ENCODE measurements at regions not wholly inside any gene's neighbourhood (a gene's known extent, or its start where the extent isn't known, plus 50 kb on each side); places are given as distances from the start of the nearest gene placed in this dataset.

DNA sequence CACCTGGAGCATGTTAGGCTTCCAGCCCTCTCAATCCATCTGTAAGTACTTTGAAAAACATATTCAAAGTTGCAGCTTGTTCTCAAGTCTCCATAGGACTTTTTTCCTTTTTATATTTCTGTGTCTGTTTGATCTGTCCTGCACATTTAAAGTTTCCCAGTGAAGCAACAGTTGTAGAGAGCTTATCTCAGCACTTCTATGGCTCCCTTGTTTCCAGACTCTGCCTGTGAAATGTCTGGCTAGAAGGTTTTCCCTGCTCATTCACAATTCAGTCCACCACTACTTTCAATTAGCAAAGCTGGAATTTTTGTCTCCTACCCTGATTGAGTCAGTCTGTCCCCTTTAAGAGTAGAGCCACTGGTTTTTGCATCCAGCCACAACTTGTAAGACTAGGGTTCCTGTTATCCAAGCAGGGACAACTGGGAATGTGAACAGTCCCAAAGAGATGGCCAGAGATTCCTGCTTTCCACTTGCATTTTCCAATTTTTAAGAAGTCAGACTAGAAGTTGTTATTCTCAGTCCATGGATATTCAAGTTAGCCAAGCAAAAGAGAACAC lies 116.1 kb downstream of the GASK1B start:
- TF ChIP-seq, protein P1, sequence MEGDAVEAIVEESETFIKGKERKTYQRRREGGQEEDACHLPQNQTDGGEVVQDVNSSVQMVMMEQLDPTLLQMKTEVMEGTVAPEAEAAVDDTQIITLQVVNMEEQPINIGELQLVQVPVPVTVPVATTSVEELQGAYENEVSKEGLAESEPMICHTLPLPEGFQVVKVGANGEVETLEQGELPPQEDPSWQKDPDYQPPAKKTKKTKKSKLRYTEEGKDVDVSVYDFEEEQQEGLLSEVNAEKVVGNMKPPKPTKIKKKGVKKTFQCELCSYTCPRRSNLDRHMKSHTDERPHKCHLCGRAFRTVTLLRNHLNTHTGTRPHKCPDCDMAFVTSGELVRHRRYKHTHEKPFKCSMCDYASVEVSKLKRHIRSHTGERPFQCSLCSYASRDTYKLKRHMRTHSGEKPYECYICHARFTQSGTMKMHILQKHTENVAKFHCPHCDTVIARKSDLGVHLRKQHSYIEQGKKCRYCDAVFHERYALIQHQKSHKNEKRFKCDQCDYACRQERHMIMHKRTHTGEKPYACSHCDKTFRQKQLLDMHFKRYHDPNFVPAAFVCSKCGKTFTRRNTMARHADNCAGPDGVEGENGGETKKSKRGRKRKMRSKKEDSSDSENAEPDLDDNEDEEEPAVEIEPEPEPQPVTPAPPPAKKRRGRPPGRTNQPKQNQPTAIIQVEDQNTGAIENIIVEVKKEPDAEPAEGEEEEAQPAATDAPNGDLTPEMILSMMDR (conservative IDR thresholded peaks at IDR 0.05; ENCODE audit: low read depth in 2 of 2): no peak
- TF ChIP-seq CREB1 (CRISPR knock-in tag; IDR thresholded peaks at IDR 0.05; ENCODE audit: low read depth): no peak
- TF ChIP-seq, protein P2, sequence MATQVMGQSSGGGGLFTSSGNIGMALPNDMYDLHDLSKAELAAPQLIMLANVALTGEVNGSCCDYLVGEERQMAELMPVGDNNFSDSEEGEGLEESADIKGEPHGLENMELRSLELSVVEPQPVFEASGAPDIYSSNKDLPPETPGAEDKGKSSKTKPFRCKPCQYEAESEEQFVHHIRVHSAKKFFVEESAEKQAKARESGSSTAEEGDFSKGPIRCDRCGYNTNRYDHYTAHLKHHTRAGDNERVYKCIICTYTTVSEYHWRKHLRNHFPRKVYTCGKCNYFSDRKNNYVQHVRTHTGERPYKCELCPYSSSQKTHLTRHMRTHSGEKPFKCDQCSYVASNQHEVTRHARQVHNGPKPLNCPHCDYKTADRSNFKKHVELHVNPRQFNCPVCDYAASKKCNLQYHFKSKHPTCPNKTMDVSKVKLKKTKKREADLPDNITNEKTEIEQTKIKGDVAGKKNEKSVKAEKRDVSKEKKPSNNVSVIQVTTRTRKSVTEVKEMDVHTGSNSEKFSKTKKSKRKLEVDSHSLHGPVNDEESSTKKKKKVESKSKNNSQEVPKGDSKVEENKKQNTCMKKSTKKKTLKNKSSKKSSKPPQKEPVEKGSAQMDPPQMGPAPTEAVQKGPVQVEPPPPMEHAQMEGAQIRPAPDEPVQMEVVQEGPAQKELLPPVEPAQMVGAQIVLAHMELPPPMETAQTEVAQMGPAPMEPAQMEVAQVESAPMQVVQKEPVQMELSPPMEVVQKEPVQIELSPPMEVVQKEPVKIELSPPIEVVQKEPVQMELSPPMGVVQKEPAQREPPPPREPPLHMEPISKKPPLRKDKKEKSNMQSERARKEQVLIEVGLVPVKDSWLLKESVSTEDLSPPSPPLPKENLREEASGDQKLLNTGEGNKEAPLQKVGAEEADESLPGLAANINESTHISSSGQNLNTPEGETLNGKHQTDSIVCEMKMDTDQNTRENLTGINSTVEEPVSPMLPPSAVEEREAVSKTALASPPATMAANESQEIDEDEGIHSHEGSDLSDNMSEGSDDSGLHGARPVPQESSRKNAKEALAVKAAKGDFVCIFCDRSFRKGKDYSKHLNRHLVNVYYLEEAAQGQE (IDR thresholded peaks at IDR 0.05; ENCODE audit: unreplicated experiment): no peak
- no peak for TF ChIP-seq POLR2AphosphoS5 (IDR thresholded peaks at IDR 0.05; ENCODE audit: low read depth)
- TF ChIP-seq EZH2 (IDR thresholded peaks at IDR 0.05; ENCODE audit: low read depth, unreplicated experiment): no peak
- TF ChIP-seq ZNF114 (CRISPR knock-in tag; IDR thresholded peaks at IDR 0.05): no peak
- no peak for TF ChIP-seq EZH2phosphoT487 (IDR thresholded peaks at IDR 0.05; ENCODE audit: unreplicated experiment)
- no peak for TF ChIP-seq STAT1 (IDR thresholded peaks at IDR 0.05; ENCODE audit: unreplicated experiment)
- TF ChIP-seq, protein P3, sequence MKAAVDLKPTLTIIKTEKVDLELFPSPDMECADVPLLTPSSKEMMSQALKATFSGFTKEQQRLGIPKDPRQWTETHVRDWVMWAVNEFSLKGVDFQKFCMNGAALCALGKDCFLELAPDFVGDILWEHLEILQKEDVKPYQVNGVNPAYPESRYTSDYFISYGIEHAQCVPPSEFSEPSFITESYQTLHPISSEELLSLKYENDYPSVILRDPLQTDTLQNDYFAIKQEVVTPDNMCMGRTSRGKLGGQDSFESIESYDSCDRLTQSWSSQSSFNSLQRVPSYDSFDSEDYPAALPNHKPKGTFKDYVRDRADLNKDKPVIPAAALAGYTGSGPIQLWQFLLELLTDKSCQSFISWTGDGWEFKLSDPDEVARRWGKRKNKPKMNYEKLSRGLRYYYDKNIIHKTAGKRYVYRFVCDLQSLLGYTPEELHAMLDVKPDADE (IDR thresholded peaks at IDR 0.05): no peak
- TF ChIP-seq NANOG (IDR thresholded peaks at IDR 0.05; ENCODE audit: borderline replicate concordance): no peak
- no peak for TF ChIP-seq JUNB (IDR thresholded peaks at IDR 0.05; ENCODE audit: unreplicated experiment)
- TF ChIP-seq ZNF331 (CRISPR knock-in tag; IDR thresholded peaks at IDR 0.05; ENCODE audit: low read depth): no peak
- TF ChIP-seq, protein P4, sequence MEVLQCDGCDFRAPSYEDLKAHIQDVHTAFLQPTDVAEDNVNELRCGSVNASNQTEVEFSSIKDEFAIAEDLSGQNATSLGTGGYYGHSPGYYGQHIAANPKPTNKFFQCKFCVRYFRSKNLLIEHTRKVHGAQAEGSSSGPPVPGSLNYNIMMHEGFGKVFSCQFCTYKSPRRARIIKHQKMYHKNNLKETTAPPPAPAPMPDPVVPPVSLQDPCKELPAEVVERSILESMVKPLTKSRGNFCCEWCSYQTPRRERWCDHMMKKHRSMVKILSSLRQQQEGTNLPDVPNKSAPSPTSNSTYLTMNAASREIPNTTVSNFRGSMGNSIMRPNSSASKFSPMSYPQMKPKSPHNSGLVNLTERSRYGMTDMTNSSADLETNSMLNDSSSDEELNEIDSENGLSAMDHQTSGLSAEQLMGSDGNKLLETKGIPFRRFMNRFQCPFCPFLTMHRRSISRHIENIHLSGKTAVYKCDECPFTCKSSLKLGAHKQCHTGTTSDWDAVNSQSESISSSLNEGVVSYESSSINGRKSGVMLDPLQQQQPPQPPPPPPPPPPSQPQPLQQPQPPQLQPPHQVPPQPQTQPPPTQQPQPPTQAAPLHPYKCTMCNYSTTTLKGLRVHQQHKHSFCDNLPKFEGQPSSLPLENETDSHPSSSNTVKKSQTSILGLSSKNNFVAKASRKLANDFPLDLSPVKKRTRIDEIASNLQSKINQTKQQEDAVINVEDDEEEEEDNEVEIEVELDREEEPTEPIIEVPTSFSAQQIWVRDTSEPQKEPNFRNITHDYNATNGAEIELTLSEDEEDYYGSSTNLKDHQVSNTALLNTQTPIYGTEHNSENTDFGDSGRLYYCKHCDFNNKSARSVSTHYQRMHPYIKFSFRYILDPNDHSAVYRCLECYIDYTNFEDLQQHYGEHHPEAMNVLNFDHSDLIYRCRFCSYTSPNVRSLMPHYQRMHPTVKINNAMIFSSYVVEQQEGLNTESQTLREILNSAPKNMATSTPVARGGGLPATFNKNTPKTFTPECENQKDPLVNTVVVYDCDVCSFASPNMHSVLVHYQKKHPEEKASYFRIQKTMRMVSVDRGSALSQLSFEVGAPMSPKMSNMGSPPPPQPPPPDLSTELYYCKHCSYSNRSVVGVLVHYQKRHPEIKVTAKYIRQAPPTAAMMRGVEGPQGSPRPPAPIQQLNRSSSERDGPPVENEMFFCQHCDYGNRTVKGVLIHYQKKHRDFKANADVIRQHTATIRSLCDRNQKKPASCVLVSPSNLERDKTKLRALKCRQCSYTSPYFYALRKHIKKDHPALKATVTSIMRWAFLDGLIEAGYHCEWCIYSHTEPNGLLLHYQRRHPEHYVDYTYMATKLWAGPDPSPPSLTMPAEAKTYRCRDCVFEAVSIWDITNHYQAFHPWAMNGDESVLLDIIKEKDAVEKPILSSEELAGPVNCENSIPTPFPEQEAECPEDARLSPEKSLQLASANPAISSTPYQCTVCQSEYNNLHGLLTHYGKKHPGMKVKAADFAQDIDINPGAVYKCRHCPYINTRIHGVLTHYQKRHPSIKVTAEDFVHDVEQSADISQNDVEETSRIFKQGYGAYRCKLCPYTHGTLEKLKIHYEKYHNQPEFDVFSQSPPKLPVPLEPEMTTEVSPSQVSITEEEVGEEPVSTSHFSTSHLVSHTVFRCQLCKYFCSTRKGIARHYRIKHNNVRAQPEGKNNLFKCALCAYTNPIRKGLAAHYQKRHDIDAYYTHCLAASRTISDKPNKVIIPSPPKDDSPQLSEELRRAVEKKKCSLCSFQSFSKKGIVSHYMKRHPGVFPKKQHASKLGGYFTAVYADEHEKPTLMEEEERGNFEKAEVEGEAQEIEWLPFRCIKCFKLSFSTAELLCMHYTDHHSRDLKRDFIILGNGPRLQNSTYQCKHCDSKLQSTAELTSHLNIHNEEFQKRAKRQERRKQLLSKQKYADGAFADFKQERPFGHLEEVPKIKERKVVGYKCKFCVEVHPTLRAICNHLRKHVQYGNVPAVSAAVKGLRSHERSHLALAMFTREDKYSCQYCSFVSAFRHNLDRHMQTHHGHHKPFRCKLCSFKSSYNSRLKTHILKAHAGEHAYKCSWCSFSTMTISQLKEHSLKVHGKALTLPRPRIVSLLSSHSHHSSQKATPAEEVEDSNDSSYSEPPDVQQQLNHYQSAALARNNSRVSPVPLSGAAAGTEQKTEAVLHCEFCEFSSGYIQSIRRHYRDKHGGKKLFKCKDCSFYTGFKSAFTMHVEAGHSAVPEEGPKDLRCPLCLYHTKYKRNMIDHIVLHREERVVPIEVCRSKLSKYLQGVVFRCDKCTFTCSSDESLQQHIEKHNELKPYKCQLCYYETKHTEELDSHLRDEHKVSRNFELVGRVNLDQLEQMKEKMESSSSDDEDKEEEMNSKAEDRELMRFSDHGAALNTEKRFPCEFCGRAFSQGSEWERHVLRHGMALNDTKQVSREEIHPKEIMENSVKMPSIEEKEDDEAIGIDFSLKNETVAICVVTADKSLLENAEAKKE (CRISPR knock-in tag; IDR thresholded peaks at IDR 0.05): no peak
